GM21529 (cell line): ENCODE measurements at regions not wholly inside any gene's neighbourhood (a gene's known extent, or its start where the extent isn't known, plus 50 kb on each side); places are given as distances from the start of the nearest gene placed in this dataset.
"Not testable (repeated sequence)": the region's sequence is repeated elsewhere in the genome, so short reads cannot be mapped to it uniquely, and the experiment has no call there.

Experiments
- ATAC-seq: cut with Tn5 transposase; IDR thresholded peaks from one replicate; pipeline ENCODE4 v1.9.1; 2021; ENCODE audit not compliant: unreplicated experiment

DNA sequence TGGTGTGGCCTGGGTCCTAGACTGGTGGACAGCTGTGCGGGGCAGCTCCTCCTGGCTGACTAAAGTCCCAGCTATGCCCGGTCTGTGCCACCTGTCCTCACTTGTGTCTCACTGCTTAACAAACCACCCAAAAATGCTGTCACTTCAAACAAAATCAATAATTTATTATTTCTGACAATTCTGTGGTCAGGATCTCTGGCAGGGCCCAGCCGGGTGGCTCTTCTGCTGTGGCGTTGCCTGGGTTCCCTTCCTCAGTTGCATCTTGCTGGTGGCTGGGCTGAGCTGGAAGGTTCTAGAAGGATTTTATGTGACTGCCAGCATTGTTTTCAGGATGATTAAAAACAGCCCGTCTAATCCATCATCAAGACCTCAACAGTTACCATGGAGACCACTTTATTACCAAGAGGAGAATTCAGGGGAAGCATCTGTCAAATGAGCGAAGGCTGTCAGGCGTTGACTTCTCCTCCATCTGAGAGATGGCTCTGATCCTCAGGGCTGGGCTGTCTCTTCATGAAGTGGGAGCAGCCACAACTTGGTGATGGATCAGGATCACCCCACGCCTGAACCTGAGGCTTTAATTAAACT lies 280.6 kb upstream of the SFSWAP start:
- no peak for ATAC-seq

DNA sequence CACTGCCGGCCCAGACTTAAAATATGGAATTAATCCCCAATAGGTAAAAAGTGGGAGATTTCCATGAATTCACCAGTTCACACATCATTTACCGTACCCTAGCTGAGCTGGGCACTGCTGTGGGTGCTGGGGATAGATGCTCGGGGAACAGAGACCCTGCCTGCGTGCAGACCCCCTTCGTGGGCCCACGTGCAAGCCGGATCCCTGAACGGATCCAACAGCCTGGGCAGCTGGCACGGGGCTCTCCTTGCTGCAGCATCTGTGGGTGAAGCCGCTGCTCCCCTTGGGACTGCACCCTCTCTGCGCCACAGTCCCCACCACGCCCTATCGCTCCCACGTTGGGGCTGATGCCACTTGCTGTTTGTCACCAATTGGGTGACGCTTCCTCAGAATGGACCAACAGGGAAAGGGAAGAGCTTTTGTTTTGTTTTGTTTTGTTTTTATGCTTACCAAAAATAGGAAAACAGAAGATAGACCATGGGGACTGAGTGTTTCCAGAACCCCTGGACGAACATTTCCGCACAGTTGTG lies 279.7 kb upstream of the SFSWAP start:
- ATAC-seq: not testable (repeated sequence)

DNA sequence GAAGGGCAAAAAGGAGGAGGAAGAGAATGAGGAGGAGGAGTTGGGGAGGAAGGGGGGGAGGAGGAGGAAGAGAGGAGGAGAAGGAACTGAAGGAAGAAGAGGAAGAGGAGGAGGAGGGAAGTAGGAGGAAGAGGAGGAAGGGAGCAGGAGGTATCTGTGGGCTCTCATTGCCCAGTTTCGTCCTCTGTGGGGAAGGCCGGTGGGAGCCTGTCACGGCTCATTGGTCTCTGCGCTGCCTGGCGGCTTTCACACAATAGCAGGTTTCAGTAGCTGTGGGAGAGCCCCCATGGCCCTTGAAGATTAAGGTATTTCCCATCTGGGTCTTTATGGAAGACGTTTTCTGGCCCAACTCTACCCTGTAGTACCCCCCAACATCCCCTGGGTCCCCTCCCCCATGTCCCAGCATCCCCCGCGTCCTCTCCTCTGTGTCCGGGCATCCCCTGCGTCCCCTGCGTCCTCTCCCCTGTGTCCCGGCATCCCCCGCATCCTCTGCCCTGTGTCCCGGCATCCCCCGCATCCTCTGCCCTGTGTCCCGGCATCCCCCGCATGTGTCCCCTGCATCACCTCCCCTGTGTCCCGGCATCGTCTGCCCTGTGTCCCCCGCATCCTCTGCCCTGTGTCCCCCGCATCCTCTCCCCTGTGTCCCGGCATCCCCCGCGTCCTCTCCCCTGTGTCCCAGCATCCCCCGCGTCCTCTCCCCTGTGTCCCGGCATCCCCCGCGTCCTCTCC lies 278.2 kb upstream of the SFSWAP start:
- peak; percentile 86 for ATAC-seq

DNA sequence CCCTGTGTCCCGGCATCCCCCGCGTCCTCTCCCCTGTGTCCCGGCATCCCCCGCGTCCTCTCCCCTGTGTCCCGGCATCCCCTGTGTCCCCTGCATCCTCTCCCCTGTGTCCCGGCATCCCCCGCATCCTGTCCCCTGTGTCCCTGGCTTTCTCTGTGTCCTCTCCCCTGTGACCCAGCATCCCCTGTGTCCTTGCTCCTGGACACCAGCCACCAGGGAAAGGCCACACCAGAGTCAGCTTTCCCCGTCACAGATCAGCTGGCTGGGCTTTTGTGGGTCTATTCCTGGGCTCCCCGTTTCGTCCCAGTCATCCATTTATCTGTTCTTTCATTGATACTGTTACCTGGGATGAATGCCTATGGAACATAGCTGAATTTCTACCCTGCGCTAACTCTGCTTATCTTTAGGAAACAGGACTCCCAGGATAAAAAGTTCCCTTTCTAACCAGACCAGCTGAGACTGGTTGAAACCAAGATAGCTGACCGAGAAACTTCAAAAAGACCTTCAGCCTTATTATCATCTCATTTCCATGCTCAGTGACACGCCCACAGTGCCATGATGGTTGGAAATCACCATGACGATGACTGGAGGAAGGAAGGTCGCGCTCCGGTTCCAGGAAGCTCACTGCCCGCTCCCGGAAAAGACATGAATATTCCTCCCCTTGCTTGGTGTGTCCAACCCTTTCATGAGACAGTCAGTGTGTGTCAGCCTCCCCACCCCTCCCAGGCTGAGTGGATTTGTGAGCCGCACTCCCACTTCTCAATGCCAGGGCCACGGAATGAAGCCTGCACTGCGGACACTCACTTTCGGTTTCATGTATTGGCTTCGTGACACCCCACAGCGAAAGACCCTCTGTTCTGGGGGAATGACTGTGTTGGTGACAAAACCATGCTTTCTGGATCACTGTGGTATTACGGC lies 276.4 kb upstream of the SFSWAP start:
- ATAC-seq: no peak

DNA sequence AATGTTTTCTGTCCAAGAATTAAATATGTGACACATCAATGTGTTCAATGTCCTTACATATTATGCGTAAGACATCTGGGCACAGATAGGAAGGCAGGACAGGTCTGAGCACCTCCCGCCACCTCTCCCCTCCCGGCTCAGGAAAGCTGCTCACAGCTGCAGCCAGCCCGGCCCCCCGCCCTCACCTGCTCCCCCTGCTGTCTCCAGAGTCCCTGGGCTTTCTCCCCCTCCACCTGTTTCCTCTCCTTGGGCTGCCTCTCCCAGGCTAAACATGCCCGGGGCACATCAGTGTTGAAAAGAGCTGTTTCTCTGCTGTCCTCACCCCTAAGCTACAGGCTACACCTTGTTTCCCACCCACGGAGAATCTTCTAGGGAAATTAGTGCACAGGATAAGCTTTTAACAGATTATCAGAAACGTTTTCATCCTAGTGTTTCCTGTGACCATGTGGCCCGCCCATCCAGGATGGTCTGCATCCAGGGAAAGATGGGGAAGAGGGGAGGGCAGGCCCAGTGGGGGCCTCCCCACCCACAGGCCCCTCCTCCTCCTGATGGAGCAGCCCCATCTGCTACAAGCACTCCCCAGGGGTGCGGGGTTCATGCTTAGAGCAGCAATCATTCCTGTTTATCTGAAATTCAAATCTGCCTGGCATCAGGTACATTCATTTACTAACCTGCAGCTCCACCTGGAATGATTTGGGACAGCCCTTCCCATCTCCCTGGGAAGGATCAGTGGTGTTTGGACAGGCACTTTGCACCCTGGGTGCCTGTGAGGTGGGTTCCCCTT lies 273.8 kb upstream of the SFSWAP start:
- ATAC-seq: no peak

DNA sequence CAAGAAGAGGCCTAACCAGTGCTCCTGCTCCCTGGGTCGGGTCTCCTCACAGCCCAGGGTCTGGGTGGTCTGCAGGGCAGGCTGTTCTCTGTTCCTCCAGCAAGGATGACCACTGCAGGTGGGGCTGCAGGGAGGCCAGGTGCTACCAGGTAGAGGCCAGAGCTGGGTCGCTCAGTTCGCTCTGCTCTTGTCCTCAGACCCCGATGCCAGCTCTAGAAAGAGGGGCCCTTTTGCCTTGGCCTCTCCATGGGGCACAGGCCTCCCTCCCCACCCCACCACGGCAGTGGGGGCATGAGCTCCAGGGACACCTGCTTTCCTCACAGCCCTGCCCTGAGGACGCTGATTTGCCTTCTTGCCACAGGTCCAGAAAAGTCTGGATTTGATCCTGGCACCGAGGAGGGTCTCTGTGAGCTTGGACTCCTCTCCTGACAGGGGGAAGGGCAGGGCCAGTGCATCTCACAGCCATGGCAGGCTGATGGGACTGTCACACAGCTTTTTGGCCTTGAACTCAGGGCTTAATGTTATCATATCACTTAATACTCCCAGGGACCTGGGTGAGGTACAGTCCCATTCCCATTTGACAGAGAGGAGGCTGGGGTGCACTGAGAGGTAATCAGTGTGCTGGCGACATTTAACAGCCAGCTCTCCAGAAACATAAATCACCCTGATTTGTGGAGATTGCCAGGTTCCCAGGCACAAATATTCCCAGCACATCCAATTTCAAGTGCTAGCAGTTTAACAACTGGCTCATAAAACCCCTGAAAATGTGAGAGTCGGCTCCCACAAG lies 273.0 kb upstream of the SFSWAP start:
- no peak for ATAC-seq

DNA sequence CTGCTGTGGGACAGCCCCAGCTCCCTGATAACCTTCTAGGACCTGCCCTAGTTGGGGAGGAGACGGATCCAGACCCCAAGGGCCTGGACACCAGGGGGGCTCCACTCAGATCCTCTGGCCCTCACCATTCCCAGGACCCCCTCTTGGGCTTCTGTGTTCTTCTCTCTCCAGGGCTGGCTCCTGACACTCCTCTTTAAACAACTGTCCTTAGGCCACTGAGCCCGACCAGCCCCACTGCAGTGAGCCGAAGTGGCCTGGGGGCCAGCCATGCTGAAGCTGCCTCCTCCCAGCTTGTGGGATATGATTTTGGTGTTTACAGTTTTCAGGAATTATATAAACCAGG lies 272.4 kb upstream of the SFSWAP start:
- not testable (repeated sequence) for ATAC-seq

DNA sequence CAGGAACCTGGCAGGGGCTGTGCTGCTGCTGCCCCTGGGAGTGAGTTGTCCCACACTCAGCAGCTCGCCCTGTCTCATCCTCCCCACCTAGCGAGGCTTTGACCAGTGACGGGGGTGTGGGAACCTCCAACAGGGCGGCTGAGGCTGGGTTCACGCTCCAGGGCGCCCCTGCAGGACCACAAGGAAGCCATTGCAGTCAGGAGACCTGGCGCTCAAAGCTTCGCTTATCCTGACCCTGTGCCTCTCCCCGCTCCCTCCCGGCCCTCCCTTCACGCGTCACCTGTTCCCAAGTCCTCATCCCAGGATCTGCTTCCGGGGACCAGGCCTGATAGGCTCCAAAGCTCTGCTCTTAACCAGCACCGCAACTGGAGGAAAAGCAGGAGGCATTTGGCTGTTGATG lies 272.0 kb upstream of the SFSWAP start:
- no peak for ATAC-seq

DNA sequence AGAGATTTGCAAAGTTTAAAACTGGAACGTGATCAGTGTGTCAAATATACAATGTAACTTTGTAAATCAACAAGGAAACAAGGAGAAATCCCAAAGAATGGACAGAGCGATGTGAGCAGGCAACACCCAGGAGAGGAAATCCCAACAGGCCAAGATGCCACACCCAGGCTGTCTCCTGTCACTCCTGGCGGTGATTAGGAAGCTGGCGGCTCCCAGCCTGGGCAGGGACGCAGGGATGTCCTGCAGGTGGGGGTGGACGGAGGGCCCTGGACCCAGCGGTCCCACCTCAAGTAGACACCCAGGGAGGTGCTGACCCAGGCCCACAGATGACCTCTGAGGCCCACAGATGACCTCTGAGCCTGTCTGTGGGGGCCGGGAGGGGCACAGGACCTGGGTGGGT lies 271.1 kb upstream of the SFSWAP start:
- not testable (repeated sequence) for ATAC-seq

DNA sequence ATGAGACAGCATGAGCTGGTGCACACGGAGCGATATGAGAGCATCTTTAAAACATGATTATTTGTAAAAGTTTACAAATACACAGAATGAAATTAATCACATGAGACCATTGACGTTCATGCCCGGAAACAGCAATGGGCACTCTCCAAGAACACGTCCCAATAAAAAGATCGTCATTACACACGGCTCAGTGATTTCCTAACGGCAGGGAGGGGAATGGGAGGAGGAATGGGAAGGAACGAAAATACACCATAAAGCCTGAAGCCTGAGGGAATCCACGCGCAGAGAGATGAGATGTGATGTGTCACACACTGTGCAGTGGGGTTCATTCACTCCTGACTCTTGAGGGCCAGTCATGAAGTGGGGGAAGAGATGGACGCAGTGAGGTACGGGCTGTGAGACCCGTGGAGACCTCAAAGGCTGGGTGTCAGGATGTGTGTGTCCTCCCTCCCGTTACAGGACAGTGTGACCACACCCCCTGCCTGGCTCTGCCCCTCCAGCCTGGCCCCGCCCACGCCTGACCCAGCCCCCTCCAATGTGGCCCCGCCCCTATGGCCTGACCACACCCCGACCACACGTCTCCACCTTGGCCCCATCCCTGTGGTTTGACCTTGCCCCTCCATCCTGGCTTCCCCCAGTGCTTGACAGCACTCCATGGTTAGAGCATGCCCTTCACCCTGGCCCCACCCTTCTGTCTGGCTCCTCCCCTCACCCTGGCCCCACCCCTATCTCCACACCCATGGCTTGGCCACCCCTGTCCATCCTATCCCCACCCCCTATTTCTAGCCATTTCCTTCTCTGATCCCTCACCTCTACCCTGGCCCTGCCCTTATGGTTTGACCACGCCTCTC lies 270.5 kb upstream of the SFSWAP start:
- not testable (repeated sequence) for ATAC-seq

DNA sequence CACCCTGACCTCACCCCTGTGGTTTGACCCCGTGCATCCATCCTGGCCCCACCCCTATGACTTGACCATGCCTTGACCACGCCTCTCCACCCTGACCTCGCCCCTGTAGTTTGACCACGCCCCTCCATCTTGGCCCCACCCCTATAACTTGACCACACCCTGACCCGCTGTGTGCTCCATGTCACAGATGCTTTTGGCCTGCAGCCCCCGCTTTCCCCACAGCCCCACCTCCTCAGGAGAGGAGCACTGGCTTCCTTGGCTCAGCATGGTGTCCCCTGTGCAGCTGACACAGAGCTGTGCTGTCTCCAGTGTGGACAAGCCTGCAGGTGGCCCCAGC lies 269.9 kb upstream of the SFSWAP start:
- ATAC-seq: no peak

DNA sequence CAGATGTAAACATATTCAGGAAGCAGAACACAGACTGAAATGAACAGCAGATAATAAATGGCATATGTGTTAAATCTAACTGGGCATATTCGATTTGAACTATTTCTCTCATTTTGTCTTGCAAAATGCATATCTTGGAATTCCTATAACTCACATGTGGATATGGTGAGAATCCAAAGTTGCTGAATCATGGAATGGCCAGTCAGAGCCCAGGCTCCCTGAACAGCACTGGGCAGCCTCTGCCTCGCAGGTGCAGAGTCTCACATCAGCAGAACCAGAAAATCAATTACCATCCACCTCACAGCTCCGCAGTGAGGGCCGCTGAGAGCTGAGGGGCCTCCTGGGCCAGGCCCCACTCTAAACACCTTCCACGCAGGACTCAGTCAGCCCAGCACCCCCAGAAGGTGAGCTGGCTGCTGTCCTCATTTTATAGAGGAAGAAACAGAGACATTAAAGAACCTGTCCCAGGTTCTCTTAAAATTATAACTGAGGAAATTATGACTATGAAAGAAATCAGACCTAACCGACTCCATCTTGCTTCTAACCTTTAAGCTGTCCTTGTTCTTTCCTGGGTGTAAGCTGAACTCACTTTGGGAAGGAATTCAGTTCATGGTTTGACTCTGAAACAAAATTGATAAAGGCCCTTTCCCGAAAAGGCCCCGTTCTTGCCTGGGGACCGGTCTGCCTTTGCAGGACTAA lies 269.1 kb upstream of the SFSWAP start:
- no peak for ATAC-seq

DNA sequence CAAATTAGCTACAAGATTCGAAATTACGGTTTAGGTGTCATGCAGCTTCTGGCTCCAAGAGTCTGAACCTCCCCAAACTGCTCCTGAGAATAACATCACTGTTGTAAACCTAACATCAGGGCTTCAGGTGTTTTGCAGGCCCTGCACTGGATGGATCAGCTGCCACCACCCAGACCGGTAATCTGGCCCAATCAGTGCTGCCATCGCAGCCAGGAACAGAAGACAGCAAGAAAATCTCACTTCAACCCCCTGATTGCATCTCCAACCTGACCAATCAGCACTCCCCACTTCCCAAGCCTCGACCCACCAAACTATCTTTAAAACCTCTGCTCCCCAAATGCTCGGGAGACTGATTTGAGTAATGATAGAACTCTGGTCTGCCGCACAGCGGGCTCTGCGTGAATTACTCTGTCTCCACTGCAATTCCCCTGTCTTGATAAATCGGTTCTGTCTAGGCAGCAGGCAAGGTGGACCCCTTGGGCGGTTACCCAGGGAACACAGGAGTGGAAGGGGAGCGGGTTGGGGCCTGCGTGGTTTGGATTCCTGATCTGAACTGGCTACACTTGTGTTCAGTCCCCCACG lies 268.5 kb upstream of the SFSWAP start:
- ATAC-seq: no peak

DNA sequence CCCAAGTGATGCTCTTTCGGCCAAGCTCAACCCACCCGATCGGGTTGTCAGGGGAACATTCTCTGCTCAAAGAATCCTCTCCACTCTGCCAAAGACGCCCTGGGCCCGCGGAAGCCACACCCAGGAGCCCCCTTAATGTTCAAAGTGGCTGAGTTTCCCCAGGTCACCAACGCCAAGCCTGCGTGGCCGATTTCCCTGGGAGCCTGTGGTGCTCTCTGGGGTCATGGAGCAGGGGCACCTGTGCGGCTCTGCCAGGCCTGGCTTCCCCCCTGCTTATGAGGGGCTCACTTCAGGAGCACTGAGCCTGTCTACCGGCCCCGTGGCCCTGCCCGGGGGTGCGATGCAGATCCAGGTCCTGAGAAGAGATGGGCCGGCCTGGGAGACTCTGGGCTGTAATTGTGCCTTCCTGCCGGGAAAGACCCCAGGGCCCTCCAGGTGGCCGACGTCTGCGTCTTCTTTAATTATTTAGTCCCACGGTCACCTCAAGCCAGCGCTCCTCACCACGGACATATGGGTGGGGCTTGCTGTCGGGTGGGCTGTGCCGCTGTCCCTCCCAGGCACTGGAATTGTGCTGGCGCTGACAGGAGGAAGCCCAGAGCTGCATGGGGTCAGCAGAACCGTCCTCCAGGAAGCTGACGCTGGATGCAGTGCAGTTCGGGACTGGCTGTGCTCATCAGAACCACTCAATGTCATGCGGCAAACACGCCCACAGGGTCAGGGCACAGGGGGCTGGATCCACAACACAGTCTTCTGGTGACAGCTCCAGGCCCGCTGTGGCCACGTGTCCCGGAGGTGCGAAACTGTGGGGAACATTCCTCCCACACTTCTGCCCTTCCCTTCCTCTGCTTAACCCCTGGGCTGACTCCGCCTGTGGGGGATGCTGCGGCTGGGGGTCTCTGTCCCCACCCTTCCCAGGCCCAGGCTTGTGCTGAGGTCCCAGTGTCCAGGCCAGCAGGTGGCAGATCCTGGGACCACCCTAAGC lies 267.6 kb upstream of the SFSWAP start:
- no peak for ATAC-seq

DNA sequence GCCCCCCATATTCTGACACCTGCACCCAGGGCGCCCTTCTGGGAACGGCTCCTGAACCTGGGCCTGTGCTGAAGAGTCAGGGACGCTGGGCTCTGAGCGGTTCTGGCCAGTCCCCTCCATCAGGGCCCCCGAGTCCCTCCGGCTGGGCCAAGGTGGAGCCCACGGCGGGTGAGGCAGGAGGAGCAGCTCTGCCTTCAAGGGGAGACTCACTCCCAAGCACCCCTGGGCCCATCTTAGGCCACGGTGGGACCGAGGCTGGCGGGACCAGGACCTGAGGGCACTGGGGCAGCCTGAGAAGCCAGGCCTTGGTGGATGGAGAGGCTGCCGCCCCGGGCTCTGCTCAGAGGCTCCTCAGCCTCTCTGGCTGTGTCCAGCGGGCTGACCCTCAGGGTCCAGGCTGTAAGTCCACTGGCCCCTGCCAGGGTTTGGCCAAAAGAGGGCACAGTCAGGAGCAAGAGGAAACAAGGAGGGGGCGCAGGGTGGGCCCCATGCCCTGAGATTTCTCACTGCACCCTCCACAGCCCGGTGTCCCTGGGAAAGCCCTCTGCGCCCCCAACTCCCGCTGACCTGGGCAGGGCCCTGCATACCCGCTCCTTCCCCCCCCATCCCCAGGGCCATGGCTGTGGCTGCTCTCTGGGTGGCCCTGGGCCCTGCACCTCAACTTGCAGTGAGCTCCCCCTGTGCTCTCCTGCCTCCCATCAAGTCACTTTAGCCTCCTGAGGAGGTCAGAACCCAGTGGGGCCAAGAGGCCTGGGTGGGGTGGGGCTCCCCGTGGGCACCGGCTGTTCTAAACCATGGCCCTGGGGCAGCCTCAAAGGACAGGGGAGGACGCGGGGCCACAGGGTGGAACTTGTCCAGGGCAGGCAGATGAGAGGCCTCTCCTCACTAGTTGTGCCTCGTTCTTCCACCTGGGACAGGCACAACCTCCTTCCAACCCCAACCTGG lies 266.4 kb upstream of the SFSWAP start:
- no peak for ATAC-seq

DNA sequence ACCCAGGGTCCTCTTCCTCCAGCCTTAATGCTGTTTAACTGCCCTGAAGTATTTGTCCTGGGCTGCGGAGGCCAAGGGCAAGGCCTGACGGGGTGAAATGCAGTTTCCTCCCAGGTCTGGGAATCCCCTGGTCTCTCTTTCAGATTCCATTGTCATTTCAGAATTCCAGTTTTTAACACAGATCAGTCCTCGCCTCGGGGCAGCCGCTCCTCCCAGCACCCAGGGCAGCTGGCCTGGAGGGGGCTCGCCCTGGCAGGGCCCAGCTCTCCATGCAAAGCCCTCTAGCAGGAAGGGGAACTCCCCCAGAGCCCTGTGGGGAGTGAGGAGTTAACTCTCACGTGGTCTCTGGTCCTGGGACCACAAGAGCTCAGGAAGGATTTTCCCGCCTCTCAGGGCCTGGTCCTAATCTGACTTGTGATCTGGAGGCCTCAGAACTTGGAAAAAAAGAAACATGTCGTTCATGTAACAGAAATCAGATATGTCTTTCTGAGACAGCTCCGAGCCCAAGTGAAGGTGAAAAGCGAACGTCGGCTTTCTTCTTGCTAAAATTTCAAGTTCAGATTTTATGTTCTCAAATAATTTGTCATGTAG lies 265.6 kb upstream of the SFSWAP start:
- ATAC-seq: peak; percentile 61
